Right forelimb (tissue), 1 donor: ENCODE measurements at regions not wholly inside any gene's neighbourhood (a gene's known extent, or its start where the extent isn't known, plus 50 kb on each side); places are given as distances from the start of the nearest gene placed in this dataset.
"Not testable (repeated sequence)": the region's sequence is repeated elsewhere in the genome, so short reads cannot be mapped to it uniquely, and the experiment has no call there.

Source experiments
- DNase-seq: peaks from one replicate; pipeline ENCODE4 v3.0.0-alpha.2; 2018

- DNase-seq = no peak
Measured at GRCh38 chr3:32632533-32633265, 52.3 kb upstream of the CNOT10 start.

- no peak for DNase-seq
Measured at GRCh38 chr3:32630266-32630665, 54.7 kb upstream of the CNOT10 start.

- DNase-seq = peak; percentile 67
Measured at GRCh38 chr3:32626631-32627030, 56.0 kb upstream of the DYNC1LI1 start.

- DNase-seq = not testable (repeated sequence)
Measured at GRCh38 chr3:32625543-32626176, 55.0 kb upstream of the DYNC1LI1 start.

GRCh38 chr3:32623532-32623931 lies 52.9 kb upstream of the DYNC1LI1 start:
- no peak for DNase-seq

- DNase-seq = no peak
Measured at GRCh38 chr3:32621466-32621865, 50.8 kb upstream of the DYNC1LI1 start.

GRCh38 chr3:32620611-32621310 lies 50.1 kb upstream of the DYNC1LI1 start:
- no peak for DNase-seq
